GM21825 (cell line): ENCODE measurements at regions not wholly inside any gene's neighbourhood (a gene's known extent, or its start where the extent isn't known, plus 50 kb on each side); places are given as distances from the start of the nearest gene placed in this dataset.
"Not testable (repeated sequence)": the region's sequence is repeated elsewhere in the genome, so short reads cannot be mapped to it uniquely, and the experiment has no call there.

Source experiments
- ATAC-seq: cut with Tn5 transposase; IDR thresholded peaks from one replicate; pipeline ENCODE4 v1.9.1; 2021; ENCODE audit warnings: mild to moderate bottlenecking, moderate library complexity; ENCODE audit not compliant: unreplicated experiment

GRCh38 chr10:55943403-55943802 is 417.7 kb downstream of the ZWINT start:
- ATAC-seq, result no peak

- no peak for ATAC-seq
These were observed 431.8 kb downstream of the ZWINT start for GRCh38 chr10:55929291-55929690.

GRCh38 chr10:55899472-55900147 is 461.4 kb downstream of the ZWINT start:
- not testable (repeated sequence) for ATAC-seq

- ATAC-seq, result no peak
These were observed 463.6 kb downstream of the ZWINT start for GRCh38 chr10:55897490-55897921.

GRCh38 chr10:55892276-55892675 is 468.8 kb downstream of the ZWINT start:
- no peak for ATAC-seq

- no peak for ATAC-seq
These were observed 479.5 kb downstream of the ZWINT start for GRCh38 chr10:55881588-55881987.

- ATAC-seq, result no peak
These were observed 487.6 kb downstream of the ZWINT start for GRCh38 chr10:55873485-55873884.

GRCh38 chr10:55870186-55870585 is 490.9 kb downstream of the ZWINT start:
- ATAC-seq, result no peak

- no peak for ATAC-seq
These were observed 493.2 kb downstream of the ZWINT start for GRCh38 chr10:55867848-55868247.

- ATAC-seq, result no peak
These were observed 502.3 kb downstream of the ZWINT start for GRCh38 chr10:55858730-55859129.

GRCh38 chr10:55852900-55853299 is 508.2 kb downstream of the ZWINT start:
- ATAC-seq, result no peak

GRCh38 chr10:55837273-55837672 is 523.8 kb downstream of the ZWINT start:
- no peak for ATAC-seq

GRCh38 chr10:55822096-55822495 is 539.0 kb downstream of the ZWINT start:
- ATAC-seq, result no peak

- no peak for ATAC-seq
These were observed 540.6 kb downstream of the ZWINT start for GRCh38 chr10:55820478-55820877.

GRCh38 chr10:55820071-55820470 is 541.0 kb downstream of the ZWINT start:
- no peak for ATAC-seq

GRCh38 chr10:55813451-55814170 is 547.4 kb downstream of the ZWINT start:
- ATAC-seq, result no peak

- ATAC-seq, result no peak
These were observed 558.0 kb downstream of the ZWINT start for GRCh38 chr10:55803055-55803454.

- ATAC-seq, result no peak
These were observed 559.8 kb downstream of the ZWINT start for GRCh38 chr10:55801353-55801661.

- ATAC-seq, result no peak
These were observed 560.3 kb downstream of the ZWINT start for GRCh38 chr10:55800602-55801352.

- no peak for ATAC-seq
These were observed 568.0 kb downstream of the ZWINT start for GRCh38 chr10:55793024-55793423.

- not testable (repeated sequence) for ATAC-seq
These were observed 570.8 kb downstream of the ZWINT start for GRCh38 chr10:55790276-55790675.

GRCh38 chr10:55786461-55787050 is 574.5 kb downstream of the ZWINT start:
- no peak for ATAC-seq
